Prostate gland (tissue), 2 donors: ENCODE measurements at regions not wholly inside any gene's neighbourhood (a gene's known extent, or its start where the extent isn't known, plus 50 kb on each side); places are given as distances from the start of the nearest gene placed in this dataset.

Source experiments
- DNase-seq: peaks from one replicate; pipeline ENCODE4 v3.0.0-alpha.2; 2019; ENCODE audit warnings: low spot score
- H3K27ac ChIP-seq, 2 donors: fragments of 200-600 bp; sonication (generic); 2 replicates each; pipeline ENCODE4 v1.5.1; 2017 to 2019
- H3K27me3 ChIP-seq: fragments of 200-600 bp; sonication (generic); replicated peaks from 2 replicates; pipeline ENCODE4 v1.5.1; 2019; ENCODE audit not compliant: insufficient read depth
- H3K36me3 ChIP-seq, 2 donors: fragments of 200-600 bp; sonication (generic); 1 replicate in 1 of 2; 2 replicates in 1 of 2; pipeline versions ENCODE4 v1.5.1 to v1.8.1; 2017 to 2019
- H3K4me1 ChIP-seq: fragments of 200-600 bp; sonication (generic); replicated peaks from 2 replicates; pipeline ENCODE4 v1.5.1; 2019
- H3K4me3 ChIP-seq, 2 donors: fragments of 200-600 bp; sonication (generic); 2 replicates each; pipeline ENCODE4 v1.5.1; 2017 to 2019
- H3K9me3 ChIP-seq: fragments of 200-600 bp; sonication (generic); 2 replicates; pipeline ENCODE4 v1.5.1; 2017
- POLR2A ChIP-seq: fragments of 450-650 bp; IDR thresholded peaks from one replicate; pipeline ENCODE4 v1.6.1; 2016; ENCODE audit warnings: antibody characterized with exemption, mild to moderate bottlenecking
- POLR2AphosphoS5 ChIP-seq: sonication (generic); formaldehyde crosslinking; IDR thresholded peaks from one replicate; pipeline ENCODE4 v1.6.1; 2017; ENCODE audit warnings: antibody characterized with exemption
- WGBS: methylation state at CpG from one replicate; pipeline ENCODE4 v1.1.5; 2018; 5-methylcytosine and 5-hydroxymethylcytosine counted together
- intact Hi-C: fragments of 100-400 bp; cut with DNase I; formaldehyde crosslinking; loops from one replicate; pipeline ENCODE4 v1.14.2; 2022
- TF ChIP-seq, protein P1 (sequence below), 4 experiments: fragments of 200-600 bp in 2 of 4; fragments of 450-650 bp in 2 of 4; sonication (generic) in 2 of 4; IDR thresholded peaks; 1 replicate in 3 of 4; 2 replicates in 1 of 4; pipeline ENCODE4 v1.5.1; 2016 to 2019; ENCODE audit warnings: antibody characterized with exemption in 4 of 4, mild to moderate bottlenecking in 2 of 4, moderate library complexity in 2 of 4

DNA sequence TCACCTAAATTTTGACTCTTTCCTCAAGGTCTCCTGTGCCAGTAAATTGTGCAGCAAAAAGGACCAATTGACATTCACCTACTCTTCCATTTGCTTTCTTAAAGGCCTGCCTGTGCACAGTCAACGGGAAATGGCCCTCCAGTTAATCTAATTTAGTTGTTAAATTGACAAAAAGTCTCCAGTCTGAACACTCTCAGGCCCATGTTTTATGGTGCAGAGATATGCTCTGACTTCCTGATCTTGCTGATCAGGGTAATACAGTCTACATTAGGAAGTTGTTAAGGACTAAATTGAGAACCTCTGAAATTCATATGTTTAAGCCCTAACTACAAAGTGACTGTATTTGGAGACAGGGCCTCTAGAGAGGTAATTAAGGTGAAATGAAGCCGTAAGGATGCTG lies 133.6 kb upstream of the IL15 start:
- Histone ChIP-seq H3K27ac (no peak overlapping the region), H3K9me3 (no peaks in the 10 kb centered on the region), H3K4me1 (no peaks in the 10 kb centered on the region), H3K4me3 (no peak overlapping the region), H3K36me3 (no peaks in the 10 kb centered on the region), H3K27me3 (no peaks in the 10 kb centered on the region)
- TF ChIP-seq POLR2AphosphoS5 (no peak), POLR2A (no peak)
- TF ChIP-seq, protein P1, sequence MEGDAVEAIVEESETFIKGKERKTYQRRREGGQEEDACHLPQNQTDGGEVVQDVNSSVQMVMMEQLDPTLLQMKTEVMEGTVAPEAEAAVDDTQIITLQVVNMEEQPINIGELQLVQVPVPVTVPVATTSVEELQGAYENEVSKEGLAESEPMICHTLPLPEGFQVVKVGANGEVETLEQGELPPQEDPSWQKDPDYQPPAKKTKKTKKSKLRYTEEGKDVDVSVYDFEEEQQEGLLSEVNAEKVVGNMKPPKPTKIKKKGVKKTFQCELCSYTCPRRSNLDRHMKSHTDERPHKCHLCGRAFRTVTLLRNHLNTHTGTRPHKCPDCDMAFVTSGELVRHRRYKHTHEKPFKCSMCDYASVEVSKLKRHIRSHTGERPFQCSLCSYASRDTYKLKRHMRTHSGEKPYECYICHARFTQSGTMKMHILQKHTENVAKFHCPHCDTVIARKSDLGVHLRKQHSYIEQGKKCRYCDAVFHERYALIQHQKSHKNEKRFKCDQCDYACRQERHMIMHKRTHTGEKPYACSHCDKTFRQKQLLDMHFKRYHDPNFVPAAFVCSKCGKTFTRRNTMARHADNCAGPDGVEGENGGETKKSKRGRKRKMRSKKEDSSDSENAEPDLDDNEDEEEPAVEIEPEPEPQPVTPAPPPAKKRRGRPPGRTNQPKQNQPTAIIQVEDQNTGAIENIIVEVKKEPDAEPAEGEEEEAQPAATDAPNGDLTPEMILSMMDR (IDR thresholded peaks at IDR 0.05), result no peak
- DNase-seq, result no peak
- 86% methylated on average over 2 of the region's 2 CpGs for whole genome bisulfite sequencing
- intact Hi-C loops, result no loop called here

GRCh38 chr4:141503260-141503659 lies 133.1 kb upstream of the IL15 start:
- Histone ChIP-seq H3K9me3 (no peaks in the 10 kb centered on the region), H3K27me3 (no peaks in the 10 kb centered on the region), H3K36me3 (no peaks in the 10 kb centered on the region), H3K4me3 (no peak overlapping the region), H3K4me1 (no peaks in the 10 kb centered on the region), H3K27ac (no peak overlapping the region)
- DNase-seq, result no peak
- intact Hi-C loops, result no loop called here
- no peak for TF ChIP-seq POLR2A
- TF ChIP-seq, protein P1 (IDR thresholded peaks at IDR 0.05), result no peak
- TF ChIP-seq POLR2AphosphoS5, result no peak

DNA sequence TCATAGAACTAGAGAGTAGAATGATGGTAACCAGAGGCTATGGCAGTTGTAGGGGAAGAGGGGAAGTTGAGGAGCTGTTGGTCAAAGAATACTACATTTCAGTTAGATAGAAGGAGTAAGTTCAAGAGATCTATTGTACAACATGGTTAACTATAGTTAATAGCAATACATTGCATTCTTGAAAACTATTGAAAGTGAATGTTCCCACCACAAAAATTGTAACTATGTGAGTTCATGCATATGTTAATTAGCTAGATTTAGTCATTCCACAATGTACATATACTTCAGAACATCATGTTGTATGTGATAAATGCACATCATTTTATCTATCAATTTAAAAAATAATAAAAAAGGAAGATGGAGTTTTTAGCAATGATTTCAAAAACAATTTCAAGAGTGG lies 125.3 kb upstream of the IL15 start:
- Histone ChIP-seq H3K9me3 (no peaks in the 10 kb centered on the region), H3K4me1 (no peaks in the 10 kb centered on the region), H3K4me3 (no peak overlapping the region), H3K36me3 (no peaks in the 10 kb centered on the region), H3K27me3 (no peaks in the 10 kb centered on the region), H3K27ac (no peak overlapping the region)
- TF ChIP-seq POLR2A (no peak), POLR2AphosphoS5 (no peak)
- TF ChIP-seq, protein P1 (IDR thresholded peaks at IDR 0.05), result no peak
- no peak for DNase-seq
- intact Hi-C loops, result no loop called here

DNA sequence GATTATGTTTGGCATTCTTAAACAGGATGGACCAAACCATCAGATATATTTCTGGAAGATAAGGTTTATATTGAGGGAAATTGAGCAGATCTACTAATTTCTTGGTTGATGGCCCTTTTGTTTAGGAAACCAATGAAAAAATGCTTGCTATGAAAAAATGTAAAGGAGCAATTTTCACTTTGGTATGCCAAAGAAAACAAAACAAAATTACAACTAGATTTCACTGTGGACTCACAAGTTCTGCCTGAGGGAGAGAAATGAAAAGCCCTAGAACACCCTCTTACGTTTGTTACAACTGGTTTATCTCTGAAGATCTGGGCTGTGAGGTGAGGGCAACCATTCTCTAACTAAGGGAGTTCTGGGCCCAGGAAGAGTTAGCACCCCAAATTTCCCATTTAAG lies 122.5 kb upstream of the IL15 start:
- Histone ChIP-seq H3K9me3 (no peaks in the 10 kb centered on the region), H3K36me3 (no peaks in the 10 kb centered on the region), H3K27ac (no peak overlapping the region), H3K27me3 (no peaks in the 10 kb centered on the region), H3K4me3 (no peak overlapping the region), H3K4me1 (no peaks in the 10 kb centered on the region)
- 17% methylated on average over 1 of the region's 1 CpG for WGBS
- intact Hi-C loops, result no loop called here
- no peak for DNase-seq
- no peak for TF ChIP-seq POLR2A
- TF ChIP-seq POLR2AphosphoS5, result no peak
- TF ChIP-seq, protein P1 (IDR thresholded peaks at IDR 0.05), result no peak

DNA sequence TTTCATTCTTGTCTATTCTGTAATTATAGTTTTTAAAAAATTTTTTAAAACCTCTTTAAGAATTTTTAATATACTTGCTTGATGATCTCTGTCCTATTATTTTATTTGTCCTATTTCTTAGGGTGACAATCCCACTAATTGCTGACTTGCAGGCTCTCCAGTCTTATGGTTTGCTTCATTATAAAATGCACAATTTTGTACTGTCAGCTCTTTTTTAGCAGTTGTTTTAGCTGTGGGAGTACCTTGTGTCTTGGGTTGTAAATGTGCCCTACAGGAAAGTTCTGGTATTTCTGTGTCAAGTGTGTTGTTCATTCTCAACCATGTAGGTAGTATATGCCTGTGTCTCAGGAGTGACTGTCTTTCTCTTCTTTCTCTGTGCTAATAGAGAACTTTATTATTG lies 118.2 kb upstream of the IL15 start:
- no peaks in the 10 kb centered on the region for H3K27me3 ChIP-seq
- no peak overlapping the region for H3K27ac ChIP-seq
- no peaks in the 10 kb centered on the region for H3K4me1 ChIP-seq
- intact Hi-C loops, result no loop called here
- no peak for DNase-seq
- TF ChIP-seq, protein P1 (IDR thresholded peaks at IDR 0.05), result no peak
- no peak for TF ChIP-seq POLR2AphosphoS5
- no peak for TF ChIP-seq POLR2A
- H3K4me3 ChIP-seq, result no peak overlapping the region
- no peaks in the 10 kb centered on the region for H3K36me3 ChIP-seq
- H3K9me3 ChIP-seq, result no peaks in the 10 kb centered on the region
